ENCODE measurements at regions not wholly inside any gene's neighbourhood (a gene's known extent, or its start where the extent isn't known, plus 50 kb on each side); places are given as distances from the start of the nearest gene placed in this dataset.

DNA sequence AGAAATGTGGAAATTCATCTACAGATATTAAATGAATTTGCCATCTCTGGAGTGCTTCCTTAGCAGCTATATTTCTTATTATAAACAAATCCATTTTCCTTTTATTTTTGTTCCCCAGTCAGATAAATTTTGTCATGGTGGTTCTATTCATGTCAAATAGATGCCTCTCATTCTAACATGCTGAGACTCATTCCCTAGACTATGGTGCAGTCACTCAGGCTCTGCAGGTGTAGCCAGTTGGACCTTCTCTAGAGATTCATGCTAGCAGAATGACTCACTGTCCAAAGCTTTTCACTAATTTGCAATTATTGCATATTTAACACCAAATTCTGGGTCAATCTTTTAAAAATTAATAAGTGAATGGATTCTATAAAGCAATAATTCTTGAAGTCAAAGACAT, 1392.7 kb downstream of the PCDH7 start:
- no peak overlapping the region for H3K4me3 ChIP-seq (ENCODE audit: low read depth, low read length)
- DNase-seq (ENCODE audit: low read depth): no peak

DNA sequence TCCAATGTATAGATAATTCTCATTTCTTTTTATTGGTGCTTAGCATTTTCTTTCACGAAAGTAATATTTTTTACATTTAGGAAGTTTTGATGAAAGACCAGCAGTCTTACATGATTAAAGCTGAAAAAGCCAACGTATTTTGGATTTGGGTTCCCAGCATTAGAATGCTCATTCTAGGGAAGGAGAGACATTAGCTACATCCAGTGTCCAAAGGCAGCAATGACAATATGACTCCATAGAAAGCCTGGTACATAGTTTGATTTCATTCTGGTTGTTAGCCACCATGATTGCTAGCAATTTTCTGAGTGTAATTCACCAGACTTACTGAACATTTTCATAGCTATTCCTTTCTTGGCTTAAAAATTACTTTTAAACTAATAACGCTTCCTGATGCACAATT, 1397.5 kb downstream of the PCDH7 start:
- no peak for DNase-seq (ENCODE audit: low read depth)
- H3K4me3 ChIP-seq (ENCODE audit: low read depth, low read length): no peak overlapping the region

- H3K4me3 ChIP-seq (ENCODE audit: low read depth, low read length): no peak overlapping the region
- no peak for DNase-seq (ENCODE audit: low read depth)
These were observed 1399.7 kb downstream of the PCDH7 start for GRCh38 chr4:32119907-32120306.

GRCh38 chr4:32128549-32128948, 1408.4 kb downstream of the PCDH7 start:
- no peak for DNase-seq (ENCODE audit: low read depth)
- H3K4me3 ChIP-seq (ENCODE audit: low read depth, low read length): no peak overlapping the region

- DNase-seq (ENCODE audit: low read depth): no peak
These were observed 1409.8 kb downstream of the PCDH7 start for GRCh38 chr4:32129967-32130366.

DNA sequence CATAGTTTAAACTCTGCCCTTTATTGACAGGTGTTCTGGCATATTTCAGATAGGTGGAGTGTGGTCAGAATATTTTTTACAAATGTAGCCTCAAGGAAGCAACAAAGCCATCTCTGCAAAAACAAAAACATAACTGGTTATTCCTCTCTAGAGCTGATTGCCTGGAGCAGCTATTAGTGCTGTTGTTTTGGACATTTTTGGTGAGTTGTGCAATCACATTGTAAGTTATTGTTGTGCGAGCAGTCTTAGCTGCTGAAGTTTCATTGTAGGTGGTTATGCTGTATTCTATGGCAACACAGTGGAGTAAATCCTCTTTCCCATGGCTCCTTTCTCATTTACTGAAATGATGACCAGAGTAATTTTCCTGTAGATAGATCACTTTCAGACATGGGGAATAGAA, 1413.0 kb downstream of the PCDH7 start:
- H3K4me3 ChIP-seq (ENCODE audit: low read depth, low read length): no peak overlapping the region
- no peak for DNase-seq (ENCODE audit: low read depth)

More at GRCh38 chr4:32129967-32130366, 1409.8 kb downstream of the PCDH7 start:
- no peak overlapping the region for H3K4me3 ChIP-seq (ENCODE audit: low read depth, low read length)

DNA sequence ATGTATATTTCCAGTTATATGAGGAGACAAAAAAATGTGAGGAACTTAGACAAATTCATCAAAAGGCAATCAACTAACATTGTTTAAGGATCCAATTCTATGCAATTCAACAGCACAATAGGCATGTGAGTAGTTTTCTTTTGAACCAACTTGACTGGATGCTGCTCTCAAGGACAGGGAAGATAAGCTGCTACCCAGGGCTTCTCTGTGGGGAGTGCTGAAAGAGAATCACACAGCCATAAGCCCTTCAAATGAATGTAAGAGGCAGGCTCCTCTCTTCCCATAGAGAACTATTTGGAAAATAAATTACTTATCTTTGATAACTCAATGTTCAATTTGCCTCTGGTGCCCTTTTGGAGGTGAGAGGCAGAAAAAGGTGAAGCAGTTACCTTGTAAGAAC, 1413.6 kb downstream of the PCDH7 start:
- DNase-seq (ENCODE audit: low read depth): no peak
- no peak overlapping the region for H3K4me3 ChIP-seq (ENCODE audit: low read depth, low read length)

DNA sequence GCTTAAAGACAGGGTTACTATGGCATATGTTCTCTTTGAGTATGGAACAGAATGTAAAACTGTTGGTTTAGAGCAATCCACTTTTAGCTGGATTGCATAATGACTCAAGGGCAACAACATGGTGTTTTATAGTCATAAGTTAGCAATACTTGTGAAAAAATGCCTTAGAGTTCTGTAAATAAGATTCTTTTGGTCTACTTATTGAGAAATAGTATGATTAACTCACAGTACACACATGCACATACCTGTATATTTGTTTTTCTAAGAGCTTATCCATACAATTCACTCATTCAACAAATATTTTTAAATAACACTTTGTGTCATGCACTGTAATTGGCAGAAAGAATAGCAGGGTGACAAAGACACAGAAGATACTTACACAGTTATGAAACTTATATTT, 1415.5 kb downstream of the PCDH7 start:
- DNase-seq (ENCODE audit: low read depth): peak; percentile 78
- no peak overlapping the region for H3K4me3 ChIP-seq (ENCODE audit: low read depth, low read length)

GRCh38 chr4:32136081-32136787, 1416.1 kb downstream of the PCDH7 start:
- no peak for DNase-seq (ENCODE audit: low read depth)
- H3K4me3 ChIP-seq (ENCODE audit: low read depth, low read length): no peak overlapping the region

- DNase-seq (ENCODE audit: low read depth): peak; percentile 91
These were observed 1420.5 kb downstream of the PCDH7 start for GRCh38 chr4:32140636-32141035.

GRCh38 chr4:32142075-32142474, 1421.9 kb downstream of the PCDH7 start:
- no peak overlapping the region for H3K4me3 ChIP-seq (ENCODE audit: low read depth, low read length)
- DNase-seq (ENCODE audit: low read depth): no peak

More at GRCh38 chr4:32140636-32141035, 1420.5 kb downstream of the PCDH7 start:
- H3K4me3 ChIP-seq (ENCODE audit: low read depth, low read length): no peak overlapping the region

GRCh38 chr4:32145987-32146386, 1425.8 kb downstream of the PCDH7 start:
- DNase-seq (ENCODE audit: low read depth): no peak
- no peak overlapping the region for H3K4me3 ChIP-seq (ENCODE audit: low read depth, low read length)

DNA sequence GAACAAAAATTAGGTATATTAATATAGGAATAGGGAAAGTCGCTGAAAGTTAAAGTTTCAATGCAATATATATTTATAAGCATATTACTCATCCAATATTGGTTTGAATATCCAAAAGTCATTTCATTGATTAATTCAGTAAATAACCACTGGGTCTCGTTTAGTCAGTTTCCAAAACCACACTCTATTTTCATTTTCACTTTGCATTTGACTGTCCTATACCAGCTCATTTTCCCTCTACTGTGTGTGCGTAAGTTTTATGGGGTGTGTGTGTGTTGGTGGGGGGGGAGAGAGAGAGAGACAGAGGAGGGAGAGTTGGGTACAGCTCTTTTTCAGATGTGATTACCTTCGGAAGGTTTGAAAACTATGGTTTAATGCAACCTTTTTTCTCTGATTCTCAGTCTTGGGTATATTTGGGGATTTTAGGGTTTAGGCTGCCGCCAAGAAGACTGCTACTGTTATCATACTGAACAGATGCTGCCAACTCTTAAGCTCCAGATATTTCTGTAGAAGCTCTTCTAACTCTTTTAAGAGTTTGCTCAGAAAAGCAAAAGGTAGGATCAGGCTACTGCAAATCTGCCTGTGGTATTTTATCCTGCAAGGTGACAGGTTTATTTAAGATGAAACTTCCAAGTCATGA, 1427.4 kb downstream of the PCDH7 start:
- no peak for DNase-seq (ENCODE audit: low read depth)
- peak overlapping the region; percentile 12 for H3K4me3 ChIP-seq (ENCODE audit: low read depth, low read length)

DNA sequence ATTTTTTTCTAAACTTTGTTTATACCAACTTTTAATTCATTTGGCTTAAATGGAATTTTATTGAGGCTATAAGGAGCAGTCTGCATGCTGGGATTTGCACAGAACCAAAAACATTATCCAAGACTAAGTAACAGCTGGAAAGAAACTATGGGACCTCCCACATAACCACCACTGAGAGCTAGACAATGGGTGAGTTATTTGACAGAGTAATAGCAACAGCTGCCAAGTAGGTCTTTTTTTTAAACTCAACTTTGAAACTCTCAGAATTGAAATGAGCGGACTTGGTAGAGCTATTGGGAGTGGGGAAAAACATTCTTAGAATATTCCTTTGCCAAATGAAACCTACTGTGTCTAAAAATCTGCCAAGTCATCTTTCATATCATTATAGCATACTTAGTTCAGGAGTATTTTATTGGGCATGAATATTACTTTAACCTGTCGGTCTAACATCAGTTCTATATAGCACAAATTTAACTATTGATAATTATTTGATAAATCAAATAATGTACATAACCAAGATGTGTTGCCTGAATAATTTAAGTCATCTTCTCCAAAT, 1428.0 kb downstream of the PCDH7 start:
- DNase-seq (ENCODE audit: low read depth): peak; percentile 65
- H3K4me3 ChIP-seq (ENCODE audit: low read depth, low read length): no peak overlapping the region

GRCh38 chr4:32158961-32159360, 1438.8 kb downstream of the PCDH7 start:
- H3K4me3 ChIP-seq (ENCODE audit: low read depth, low read length): no peak overlapping the region
- no peak for DNase-seq (ENCODE audit: low read depth)

GRCh38 chr4:32161392-32161791, 1441.2 kb downstream of the PCDH7 start:
- DNase-seq (ENCODE audit: low read depth): no peak
- H3K4me3 ChIP-seq (ENCODE audit: low read depth, low read length): no peak overlapping the region

DNA sequence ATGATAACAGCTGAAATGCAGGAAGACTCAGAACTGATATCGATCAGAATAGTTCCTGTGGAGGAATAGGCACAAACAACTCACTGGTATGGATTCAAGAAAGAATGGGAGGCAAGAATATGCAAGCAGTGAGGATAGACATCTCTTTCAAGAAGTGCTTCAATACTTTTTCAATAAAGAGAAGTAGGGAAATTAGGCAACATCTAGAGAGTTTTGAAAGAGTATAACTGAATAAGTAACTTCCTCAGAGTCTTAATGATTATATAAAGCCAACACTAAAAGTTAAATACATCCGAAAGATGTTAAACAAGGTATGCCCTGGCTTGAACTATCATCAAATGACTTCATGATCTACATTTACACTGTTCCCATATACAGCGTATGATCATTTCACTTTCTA, 1443.0 kb downstream of the PCDH7 start:
- no peak overlapping the region for H3K4me3 ChIP-seq (ENCODE audit: low read depth, low read length)
- DNase-seq (ENCODE audit: low read depth): no peak

DNA sequence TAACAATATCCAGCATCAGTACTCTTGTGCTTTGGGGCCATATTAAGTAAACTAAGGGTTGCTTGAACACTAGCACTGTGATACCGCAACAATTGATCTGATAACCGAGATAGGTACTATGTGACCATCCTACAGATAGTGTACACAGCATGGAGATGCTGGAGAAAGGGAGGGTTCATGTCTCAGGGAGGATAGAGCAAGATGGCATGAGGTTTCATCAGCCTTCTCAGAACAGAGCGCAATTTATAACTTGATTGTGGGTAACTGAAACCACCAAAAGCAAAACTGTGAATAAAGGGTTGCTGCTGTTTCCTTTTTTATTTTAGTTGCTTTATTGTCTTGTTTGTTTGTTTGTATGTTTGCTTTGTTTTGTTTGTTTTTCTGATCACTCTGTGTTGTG, 1449.7 kb downstream of the PCDH7 start:
- H3K4me3 ChIP-seq (ENCODE audit: low read depth, low read length): no peak overlapping the region
- DNase-seq (ENCODE audit: low read depth): no peak

DNA sequence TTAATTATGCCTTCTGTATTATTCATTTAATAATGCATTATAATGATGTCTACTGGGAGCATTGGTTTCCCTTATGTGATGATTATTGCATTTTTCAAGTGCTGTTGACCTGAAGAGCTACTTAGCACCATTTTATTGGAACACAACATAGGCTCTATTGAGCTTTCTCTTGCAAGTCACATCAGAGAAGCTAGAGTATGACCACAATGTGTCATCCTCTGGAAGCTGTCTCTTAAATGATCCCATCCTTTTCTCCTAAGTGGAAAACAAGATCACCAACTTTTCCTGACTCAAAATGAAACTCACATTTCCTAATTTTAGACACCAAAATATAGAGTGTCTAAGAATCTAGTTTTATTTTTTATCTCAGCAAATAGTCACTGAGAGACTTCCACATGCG, 1451.9 kb downstream of the PCDH7 start:
- H3K4me3 ChIP-seq (ENCODE audit: low read depth, low read length): no peak overlapping the region
- DNase-seq (ENCODE audit: low read depth): no peak

DNA sequence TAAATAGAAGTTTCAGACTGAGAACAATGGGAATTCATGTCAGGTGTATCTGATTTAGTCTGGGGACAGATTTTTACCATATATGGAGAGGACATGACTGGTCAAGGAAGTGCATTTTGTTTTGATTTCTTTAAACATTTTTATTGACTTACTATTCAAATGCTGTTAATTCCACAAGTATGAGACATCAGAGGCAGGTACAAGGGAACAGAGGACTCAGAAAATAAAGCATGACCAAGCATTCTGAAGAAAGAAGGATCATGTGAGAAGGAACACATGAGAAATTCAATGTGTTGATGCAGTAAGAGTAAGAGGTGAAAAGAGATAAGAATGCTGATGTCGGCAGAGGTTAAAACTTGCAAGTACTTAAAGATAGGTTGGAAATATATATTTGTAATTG, 1452.6 kb downstream of the PCDH7 start:
- no peak overlapping the region for H3K4me3 ChIP-seq (ENCODE audit: low read depth, low read length)

GRCh38 chr4:32180086-32180485, 1459.9 kb downstream of the PCDH7 start:
- no peak overlapping the region for H3K4me3 ChIP-seq (ENCODE audit: low read depth, low read length)
- DNase-seq (ENCODE audit: low read depth): no peak

More for the DNA sequence above, 1452.6 kb downstream of the PCDH7 start:
- no peak for DNase-seq (ENCODE audit: low read depth)
